HG03432 (cell line): ENCODE measurements at regions not wholly inside any gene's neighbourhood (a gene's known extent, or its start where the extent isn't known, plus 50 kb on each side); places are given as distances from the start of the nearest gene placed in this dataset.
"Not testable (repeated sequence)": the region's sequence is repeated elsewhere in the genome, so short reads cannot be mapped to it uniquely, and the experiment has no call there.

ENCODE experiments used
- ATAC-seq: cut with Tn5 transposase; IDR thresholded peaks from one replicate; pipeline ENCODE4 v1.9.1; 2021; ENCODE audit warnings: mild to moderate bottlenecking, moderate library complexity; ENCODE audit not compliant: unreplicated experiment

DNA sequence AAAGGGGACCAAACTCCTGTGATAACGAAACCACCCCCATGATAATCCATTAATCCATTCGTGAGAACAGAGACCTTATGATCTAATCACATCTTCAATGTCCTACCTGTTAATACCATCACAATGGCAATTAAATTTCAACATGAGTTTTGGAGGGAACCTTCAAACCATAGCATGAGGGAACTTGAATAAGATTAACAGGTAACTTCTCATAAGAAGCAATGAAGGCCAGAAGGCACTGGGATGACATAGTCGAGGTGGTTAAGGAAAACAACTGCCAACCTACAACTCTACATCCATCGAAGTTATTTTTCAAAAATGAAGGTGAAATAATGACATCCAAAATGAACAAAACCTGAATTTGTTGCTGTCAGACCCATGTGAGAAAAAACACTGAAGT, 478.9 kb downstream of the EDEM1 start:
- no peak for ATAC-seq

DNA sequence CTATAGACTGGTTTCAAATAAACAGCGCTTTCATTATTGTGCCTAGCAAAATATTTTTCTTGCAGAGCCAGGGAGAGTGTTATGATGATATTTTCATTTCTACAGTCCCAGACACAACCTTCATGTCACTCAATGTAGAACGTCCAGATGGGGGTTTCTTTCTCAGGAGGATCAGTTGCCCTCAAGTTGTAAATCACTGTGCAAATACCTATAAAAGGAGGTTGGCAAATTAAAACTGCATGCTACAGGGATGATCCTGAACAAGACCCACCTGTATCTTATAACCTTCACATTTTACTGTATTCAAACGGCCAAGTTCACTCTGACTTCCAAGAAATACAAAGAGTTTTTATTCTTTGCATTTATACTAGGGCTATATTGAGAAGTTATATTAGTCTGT, 486.0 kb downstream of the EDEM1 start:
- no peak for ATAC-seq

GRCh38 chr3:5675319-5675718, 487.8 kb downstream of the EDEM1 start:
- no peak for ATAC-seq

- ATAC-seq, result no peak
Observed at GRCh38 chr3:5677555-5677954, 490.0 kb downstream of the EDEM1 start.

GRCh38 chr3:5678248-5678647, 490.7 kb downstream of the EDEM1 start:
- ATAC-seq, result no peak

DNA sequence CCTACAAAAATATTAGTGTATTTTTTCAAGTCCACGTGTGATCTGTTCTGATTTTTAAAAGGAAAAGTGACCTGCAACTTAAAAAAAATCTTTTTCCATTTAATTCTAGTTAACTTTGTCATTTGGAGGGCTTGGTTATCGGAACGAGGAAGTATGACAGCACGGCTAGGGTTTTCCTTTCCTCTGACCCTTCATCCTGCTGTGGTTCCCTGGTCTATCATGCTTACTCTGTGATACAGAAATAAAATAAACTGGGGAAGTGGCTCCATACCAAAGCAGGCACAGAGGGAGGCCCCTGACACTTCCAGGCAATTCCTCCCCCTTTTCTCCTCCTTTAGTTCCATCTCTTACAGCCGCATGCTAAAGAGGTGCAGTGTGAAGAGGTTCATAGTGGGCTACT, 491.3 kb downstream of the EDEM1 start:
- no peak for ATAC-seq

GRCh38 chr3:5687230-5687629, 499.7 kb downstream of the EDEM1 start:
- no peak for ATAC-seq

GRCh38 chr3:5690490-5690889, 503.0 kb downstream of the EDEM1 start:
- no peak for ATAC-seq

GRCh38 chr3:5690904-5691532, 503.5 kb downstream of the EDEM1 start:
- no peak for ATAC-seq

DNA sequence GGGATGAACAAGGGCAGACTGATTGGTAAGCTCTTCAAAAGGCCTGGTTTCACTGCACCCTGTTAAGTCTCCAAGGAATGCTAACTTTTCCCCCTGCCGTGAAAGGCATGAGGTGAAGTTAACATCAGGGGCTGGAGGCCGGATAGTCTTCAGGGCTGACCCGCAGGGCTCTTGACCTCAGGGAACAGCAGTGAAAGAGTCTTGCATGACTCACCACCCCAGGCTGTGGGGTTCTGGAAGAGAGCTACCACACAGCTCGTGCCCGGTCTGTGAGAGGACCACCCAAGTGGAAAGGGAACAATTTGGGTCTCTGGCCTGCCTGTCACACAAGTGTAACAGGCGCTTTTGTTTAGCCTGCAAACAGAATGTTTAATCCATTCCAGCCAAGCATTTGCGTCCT, 504.9 kb downstream of the EDEM1 start:
- no peak for ATAC-seq

DNA sequence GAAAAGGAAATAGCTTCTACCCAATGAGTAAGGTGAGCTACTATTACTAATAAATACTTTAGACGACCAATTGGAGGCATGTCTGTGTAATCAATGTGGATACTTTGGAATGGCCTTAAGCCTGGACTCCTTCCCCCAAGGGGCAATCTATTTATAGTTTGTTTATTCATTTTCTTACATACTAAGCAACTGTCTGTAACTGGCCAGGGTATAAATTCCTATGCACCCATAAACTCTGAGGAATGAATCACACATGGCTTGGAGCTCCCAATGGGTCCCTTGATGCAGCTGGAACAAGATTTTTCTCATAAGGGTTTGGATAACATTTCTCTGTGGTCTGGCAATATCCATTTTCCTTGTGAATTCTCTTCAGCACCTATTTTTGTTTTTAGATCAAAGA, 506.8 kb downstream of the EDEM1 start:
- no peak for ATAC-seq

GRCh38 chr3:5698851-5699250, 511.3 kb downstream of the EDEM1 start:
- ATAC-seq, result no peak

GRCh38 chr3:5699313-5699712, 511.8 kb downstream of the EDEM1 start:
- no peak for ATAC-seq

- ATAC-seq, result no peak
Observed at GRCh38 chr3:5699811-5700210, 512.3 kb downstream of the EDEM1 start.

- not testable (repeated sequence) for ATAC-seq
Observed at GRCh38 chr3:5701005-5701404, 513.5 kb downstream of the EDEM1 start.

- ATAC-seq, result no peak
Observed at GRCh38 chr3:5707794-5708193, 520.3 kb downstream of the EDEM1 start.

DNA sequence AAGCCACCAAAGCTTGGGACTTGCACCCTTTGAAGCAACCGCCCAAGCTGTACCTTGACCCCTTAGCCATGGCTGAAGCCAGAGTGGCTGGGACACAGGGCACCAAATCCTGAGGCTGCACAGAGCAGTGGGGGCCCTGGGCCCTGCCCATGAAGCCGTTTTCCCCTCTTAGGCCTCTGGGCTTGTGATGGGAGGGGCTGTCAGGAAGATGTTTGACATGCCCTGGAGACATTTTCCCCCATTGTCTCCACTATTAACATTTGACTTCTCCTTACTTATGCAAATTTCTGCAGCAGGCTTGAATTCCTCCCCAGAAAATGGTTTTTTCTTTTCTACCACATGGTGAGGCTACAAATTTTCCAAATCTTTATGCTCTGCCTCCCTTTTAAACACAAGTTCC, 522.2 kb downstream of the EDEM1 start:
- no peak for ATAC-seq

- no peak for ATAC-seq
Observed at GRCh38 chr3:5710718-5711117, 523.2 kb downstream of the EDEM1 start.

GRCh38 chr3:5717254-5717653, 529.7 kb downstream of the EDEM1 start:
- no peak for ATAC-seq

DNA sequence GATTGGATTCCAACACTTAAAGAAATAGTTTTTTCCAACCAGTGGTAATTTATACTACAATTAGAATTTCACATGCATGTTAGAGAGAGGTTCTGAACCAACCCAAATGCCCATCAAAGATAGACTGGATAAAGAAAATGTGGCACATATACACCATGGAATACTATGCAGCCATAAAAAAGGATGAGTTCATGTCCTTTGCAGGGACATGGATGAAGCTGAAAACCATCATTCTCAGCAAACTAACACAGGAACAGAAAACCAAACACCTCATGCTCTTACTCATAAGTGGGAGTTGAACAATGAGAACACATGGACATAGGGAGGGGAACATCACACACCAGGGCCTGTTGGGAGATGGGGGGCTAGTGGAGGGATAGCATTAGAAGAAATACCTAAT, 532.2 kb downstream of the EDEM1 start:
- ATAC-seq, result not testable (repeated sequence)

DNA sequence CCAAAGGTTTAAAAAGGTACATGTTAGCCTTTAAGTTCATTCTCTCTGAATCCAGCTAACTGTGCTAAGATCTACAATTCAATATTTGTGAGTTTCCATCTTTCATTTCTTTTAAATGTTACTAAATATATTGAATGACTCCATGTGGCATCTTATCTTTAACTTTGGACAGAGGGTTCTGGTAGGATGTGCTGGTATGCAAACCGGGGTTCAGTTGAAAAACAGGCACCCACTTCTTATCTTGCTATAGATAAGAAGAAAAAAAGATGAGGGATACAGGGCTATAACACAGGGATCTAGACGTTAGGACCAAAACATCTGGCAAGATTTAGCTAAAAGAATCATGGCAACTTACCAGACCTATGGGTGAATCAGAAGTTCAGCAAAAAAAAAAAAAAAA, 538.3 kb downstream of the EDEM1 start:
- ATAC-seq, result no peak

DNA sequence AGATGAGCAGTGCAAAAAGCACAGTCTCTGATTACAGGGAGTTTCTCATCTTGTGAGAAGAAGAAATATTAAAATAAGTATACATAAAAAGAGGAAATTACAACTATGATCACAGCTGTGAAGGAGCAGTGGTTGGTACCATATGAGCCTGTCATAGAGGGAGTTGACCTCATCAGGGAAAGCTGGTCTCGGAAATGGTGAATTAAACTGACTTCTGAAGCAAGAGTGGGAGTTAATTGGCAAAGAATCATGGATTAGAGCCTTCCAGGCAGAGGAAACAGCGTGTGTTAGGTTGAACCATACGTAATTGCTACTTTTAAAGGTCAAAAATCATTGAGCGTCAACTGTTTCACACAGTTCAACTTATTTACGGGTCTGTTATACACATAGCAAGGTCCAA, 539.1 kb downstream of the EDEM1 start:
- ATAC-seq, result no peak

DNA sequence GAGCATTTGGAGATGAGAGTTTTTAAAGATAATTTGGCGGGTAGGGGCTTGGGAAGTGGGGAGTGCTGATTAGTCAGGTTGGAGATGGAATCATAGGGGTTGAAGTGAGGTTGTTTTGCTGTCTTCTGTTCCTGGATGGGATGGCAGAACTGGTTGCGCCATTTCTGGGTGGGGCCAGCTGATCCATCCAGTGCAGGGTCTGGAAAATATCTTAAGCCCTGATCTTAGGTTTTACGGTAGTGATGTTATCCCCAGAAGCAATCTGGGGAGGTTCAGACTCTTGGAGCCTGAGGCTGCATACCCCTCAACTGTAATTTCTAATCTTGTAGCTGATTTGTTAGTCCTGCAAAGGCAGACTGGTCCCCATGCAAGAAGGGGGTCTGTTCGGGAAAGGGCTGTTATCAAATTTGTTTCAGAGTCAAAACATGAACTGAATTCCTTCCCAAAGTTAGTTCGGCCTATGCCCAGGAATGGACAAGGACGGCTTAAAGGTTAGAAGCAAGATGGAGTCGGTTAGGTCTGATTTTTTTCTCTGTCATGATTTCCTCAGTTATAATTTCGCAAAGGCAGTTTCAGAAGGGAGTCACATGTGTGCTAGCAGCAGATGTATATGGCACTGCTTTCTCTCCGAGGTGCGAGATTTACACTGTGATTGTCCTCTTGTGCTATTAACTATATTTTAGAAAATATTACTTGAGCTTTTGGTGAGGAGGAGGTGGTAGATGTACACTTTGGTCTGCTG, 540.4 kb downstream of the EDEM1 start:
- ATAC-seq, result no peak
